Epidermal melanocyte (primary cell): ENCODE measurements at regions not wholly inside any gene's neighbourhood (a gene's known extent, or its start where the extent isn't known, plus 50 kb on each side); places are given as distances from the start of the nearest gene placed in this dataset.

Experiments
- DNase-seq: peaks from one replicate; pipeline ENCODE4 v3.0.0; 2011; ENCODE audit warnings: low spot score; ENCODE audit not compliant: insufficient read length

GRCh38 chr9:117548556-117548955, 133.7 kb upstream of the ASTN2 start:
- DNase-seq, result no peak

DNA sequence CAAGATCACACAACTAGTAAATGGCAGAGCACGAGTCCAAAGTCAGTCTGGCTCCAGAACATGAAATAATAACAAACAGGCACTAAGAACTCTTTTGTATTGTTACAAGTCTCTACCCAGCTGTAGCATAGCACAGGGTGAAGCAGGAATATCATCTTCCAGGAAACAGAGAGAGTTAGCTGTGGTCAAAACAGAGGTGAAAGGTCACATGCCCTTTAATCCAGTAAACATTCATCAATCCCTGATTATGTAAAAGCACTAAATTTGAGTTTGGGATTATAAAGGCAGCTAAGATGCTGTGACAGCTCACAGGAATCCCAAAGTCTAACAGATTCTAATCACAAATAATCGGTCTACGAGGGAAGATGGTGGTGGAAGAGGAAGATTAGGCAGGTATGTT, 133.0 kb upstream of the ASTN2 start:
- no peak for DNase-seq

DNA sequence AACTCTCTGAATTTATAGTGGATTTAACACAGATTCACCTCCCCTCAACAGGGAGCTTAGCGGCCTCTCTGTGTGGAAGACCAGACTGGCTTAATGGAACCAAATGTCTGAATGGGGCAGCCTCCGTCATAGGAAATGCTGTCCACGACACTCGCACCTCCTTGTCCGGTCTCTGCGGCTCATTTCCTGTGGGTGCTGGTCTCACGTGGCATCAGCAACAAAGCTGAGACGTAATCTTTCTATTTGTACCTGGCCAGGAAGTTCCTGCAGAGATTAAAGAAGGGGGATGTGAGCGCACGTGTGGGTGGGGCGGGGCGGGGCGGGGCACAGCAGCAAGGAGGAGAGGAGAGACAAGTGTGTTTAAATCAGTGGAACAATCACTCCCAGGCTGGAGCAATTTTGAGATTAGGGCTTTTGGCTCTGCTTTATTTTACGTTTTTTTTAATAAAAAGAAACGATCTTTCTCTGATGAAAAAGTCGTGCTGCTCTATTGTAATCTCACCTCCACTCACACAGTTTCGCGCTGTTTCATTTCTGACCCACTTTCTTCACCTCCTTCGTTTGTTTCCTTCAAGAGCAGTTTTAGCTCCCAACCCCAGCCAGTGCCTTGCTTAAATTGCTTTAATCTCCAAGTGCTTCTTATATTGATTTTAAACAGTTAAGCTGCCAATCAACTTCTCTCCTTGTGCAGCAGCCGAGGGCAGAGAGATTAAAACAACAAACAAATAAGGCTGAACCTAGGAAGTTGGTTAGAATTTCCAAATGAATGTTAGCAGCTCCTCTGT, 132.2 kb upstream of the ASTN2 start:
- no peak for DNase-seq

DNA sequence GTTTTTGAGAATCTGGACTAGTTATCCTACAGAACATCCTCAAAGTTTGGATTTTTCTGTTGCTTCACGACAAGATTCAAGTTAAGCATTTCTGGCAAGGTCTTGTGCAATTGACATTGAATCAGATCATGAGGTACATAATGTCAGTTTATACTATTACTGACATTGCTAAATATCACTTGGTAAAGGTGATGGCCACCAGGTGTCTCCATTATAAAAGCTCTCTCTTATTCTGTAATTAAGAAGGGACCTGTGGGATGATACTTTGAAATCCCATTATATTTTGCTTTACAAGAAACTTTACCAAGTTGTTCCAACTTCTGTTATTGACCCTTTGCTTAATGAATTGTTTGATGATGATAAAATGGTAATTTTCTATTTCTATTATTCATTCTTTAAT, 131.0 kb upstream of the ASTN2 start:
- DNase-seq, result no peak

GRCh38 chr9:117543089-117543488, 128.2 kb upstream of the ASTN2 start:
- no peak for DNase-seq

- no peak for DNase-seq
These were observed 127.2 kb upstream of the ASTN2 start for GRCh38 chr9:117542021-117542420.

- DNase-seq, result no peak
These were observed 126.3 kb upstream of the ASTN2 start for GRCh38 chr9:117541181-117541580.

DNA sequence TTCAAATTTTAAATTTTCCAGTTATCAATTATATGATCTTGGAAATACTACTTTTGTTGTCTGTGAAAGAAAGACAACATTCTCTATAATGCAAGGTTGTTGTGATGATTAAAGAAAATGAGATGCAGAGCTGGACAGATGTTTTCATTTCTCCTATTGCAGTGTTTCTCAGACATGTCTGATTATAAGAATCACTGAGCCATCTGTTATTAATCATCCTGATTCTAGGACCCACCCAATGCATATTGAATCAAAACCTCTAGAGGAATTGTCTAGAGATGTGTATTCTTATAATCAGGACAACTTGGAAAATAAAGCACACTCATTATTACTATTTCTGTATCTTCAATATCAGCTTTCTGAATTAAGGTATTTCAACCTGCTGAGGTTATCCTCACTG, 121.1 kb upstream of the ASTN2 start:
- no peak for DNase-seq

- no peak for DNase-seq
These were observed 120.6 kb upstream of the ASTN2 start for GRCh38 chr9:117535434-117535833.

DNA sequence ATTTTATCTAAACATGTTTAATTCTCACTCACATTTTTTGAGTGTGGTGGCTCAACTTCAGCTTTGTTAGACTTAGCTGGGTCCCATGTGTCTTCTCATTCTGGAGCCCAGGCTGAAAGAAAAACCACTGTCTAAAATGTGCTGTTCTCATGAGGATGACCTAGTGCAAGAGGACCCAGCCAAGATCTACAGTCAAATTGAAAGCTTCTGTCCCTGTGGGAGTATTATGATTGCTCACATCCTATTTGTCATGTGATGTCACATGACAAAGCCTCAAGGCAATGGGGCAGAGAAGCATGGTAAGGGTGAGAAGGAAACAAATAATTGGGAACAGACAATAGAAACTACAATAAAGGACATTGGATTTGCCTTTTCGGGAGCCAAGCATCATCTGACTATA, 113.4 kb upstream of the ASTN2 start:
- no peak for DNase-seq

DNA sequence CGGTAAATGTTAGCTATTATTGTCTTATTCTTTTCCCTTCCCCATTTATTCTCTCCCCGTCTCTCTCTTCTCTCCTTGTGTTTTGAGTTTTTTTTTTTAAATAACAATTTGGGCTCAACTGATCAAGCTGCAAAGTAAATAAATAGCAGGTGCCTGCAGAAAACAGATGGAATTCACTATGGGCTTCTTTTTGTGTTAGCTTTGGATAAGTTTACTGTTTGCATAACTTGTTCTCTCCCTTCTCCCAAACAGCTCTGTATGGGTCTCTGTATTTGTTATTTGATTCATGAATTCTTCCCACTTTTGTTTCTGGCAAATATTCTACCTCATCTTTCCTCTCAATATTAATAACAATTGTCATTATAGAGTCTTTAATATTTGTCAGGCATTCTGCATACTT, 111.8 kb upstream of the ASTN2 start:
- no peak for DNase-seq

DNA sequence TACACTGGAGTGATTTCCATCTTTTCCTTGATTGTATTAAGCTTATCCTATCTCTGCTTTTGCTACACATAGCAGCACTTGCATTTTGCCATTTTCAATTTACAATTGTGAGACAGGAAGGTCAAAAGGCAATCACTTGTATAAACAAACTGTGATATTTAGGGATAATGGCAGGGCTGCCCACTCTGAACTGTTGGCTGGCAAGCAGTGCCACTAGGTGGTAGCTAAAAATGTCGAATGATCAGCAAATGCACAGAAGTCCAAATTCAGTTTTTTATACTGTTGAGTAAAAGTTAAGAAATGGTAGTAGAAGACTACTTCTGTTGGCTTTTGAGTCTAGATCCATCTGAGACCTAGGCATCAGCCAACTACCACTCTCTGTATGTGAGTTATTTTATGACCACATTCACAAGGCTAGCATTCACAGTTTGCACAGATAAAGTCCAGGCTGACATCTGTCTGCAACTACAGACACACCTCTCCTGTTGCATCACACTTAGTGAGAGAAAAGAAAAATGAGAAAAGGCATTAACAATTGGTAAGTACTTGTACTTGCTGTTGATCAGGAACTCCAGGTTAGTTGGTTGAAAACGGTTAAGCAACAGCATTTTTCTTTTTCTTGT, 108.8 kb upstream of the ASTN2 start:
- DNase-seq, result no peak

DNA sequence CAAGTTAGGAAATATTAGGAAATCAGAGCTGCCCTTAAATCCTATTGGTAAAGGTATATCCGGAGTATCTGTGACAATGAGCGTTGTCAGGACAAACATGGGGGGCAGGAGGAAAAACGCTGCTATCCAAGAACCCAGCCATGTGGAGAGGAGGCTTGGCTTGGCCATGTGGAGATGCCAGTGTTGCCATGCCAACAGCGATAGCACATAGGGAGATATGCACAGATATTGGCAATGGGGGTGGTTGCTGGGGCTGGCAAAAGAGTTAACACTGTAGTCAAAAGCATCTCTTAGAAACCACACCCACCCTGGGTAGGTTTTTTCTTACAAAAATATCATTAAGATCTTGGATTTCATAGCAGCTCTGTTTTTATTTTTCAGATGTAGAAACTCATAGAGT, 106.4 kb upstream of the ASTN2 start:
- DNase-seq, result no peak

GRCh38 chr9:117516676-117517632, 102.1 kb upstream of the ASTN2 start:
- no peak for DNase-seq

DNA sequence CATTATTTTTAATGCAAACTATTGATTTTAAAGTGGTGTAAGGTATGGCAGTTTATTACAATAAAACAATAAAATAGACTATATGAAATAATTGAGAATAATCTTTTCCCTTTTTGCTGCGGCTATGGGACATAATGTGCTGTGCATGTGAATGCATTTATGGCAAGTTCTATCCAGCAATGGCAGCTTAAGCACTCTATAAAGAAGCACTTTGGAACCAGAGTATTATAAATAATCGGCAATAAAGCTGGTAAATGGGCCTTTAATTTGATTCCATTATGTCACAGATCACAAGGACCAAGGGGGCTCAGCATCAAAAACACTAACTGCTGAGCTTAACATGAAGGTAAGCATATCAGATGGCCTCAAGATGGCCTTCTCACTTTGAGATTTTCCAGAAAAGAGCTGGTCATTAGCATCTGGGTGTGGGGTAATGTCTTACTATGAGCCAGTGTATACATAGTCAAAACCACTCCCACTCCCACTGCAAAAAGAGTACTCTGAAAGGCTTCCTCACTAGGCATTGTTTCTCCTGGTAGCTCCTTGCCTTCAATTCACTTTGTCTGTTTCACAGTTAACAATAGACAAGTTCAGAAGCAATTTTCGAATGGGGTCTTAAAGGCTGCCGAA, 97.1 kb upstream of the ASTN2 start:
- no peak for DNase-seq

DNA sequence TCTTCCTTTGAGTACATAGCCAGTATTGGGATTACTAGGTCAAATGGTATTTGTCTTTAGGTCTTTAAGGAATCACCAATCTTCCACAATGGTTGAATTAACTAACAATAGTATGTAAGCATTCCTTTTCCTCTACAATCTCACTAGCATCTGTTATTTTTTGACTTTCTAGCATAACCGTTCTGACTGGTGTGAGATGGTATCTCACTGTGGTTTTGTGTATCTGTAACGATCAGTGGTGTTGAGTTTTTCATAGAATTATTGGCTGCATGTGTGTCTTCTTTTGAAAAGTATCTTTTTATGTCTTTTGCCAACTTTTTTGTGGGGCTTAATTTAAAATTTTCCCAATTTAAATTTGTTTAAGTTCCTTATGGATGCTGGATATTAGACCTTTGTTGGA, 81.5 kb upstream of the ASTN2 start:
- DNase-seq, result no peak

GRCh38 chr9:117494401-117495090, 79.7 kb upstream of the ASTN2 start:
- no peak for DNase-seq

DNA sequence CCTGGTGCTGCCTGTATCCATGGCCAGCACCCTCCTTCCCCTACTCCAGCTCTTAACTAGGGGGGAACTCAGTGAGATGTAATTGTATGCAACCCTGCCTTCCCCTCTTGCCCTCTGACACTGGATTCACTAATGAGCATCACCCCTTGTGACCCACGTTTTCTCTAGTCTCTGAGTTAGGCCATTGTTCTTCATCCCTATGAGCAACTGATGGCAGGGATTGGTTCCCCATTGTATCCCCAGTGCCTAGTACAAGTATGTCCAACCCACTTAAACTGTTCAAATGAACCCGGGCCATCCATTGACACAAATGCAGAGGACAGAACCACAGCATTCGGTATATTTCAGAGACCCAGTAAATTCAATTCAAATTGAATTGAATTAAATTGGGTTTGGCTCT, 77.6 kb upstream of the ASTN2 start:
- no peak for DNase-seq

DNA sequence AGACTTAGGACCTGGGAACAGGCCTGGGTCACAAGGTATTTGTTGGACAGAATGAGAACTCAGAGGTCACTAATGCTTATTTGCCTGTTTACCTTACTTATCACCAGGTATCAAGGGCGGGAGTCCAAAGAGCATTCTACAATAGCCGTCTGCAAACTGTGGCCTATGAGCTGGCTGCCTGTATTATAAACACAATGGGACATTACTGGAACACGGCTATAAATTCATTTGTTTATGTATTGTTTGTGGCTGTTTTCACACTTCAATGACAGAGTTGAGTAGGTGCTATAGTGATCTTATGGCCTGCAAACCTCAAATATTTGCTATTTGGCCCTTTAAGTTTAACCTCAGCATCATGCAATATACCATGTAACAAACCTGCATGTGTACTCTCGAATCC, 76.6 kb upstream of the ASTN2 start:
- DNase-seq, result no peak

DNA sequence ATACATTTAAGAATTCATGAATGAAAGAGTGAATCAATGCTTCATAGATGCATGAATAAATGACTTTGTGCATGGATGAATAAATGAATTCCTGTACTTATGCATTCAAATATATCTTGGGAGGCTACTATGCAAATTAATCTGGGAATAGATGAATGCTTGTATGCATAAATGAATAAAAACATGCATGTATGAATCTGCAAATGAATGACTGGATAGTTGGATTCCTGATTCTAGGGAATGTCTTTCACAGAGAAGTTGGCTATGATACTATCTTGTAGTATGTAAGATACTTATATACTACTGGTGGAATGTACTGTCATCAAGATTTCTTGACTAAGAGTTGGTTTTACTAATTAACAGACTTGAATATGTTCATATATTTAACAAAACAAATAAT, 75.3 kb upstream of the ASTN2 start:
- no peak for DNase-seq

DNA sequence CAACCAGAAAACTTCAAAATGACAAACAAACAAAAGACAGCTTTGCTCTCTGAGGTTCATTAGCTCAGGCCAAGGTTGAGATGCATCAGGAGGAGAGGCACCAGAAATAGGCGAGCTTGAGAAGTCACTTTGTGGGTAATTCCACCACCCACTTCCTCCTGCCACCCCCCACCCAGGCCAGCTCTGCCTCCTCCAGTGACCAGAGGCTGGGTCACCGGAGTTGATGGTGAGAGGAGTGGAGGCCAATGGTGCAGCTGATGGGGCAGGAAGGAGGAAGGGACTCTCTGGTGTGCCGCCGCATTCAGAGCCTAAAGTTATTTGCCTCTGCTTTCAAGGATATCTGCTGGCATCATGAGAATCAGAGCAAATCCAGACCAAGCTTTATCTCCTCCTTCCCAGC, 73.8 kb upstream of the ASTN2 start:
- DNase-seq, result no peak
